OCI-LY7 (cell line): ENCODE measurements at regions not wholly inside any gene's neighbourhood (a gene's known extent, or its start where the extent isn't known, plus 50 kb on each side); places are given as distances from the start of the nearest gene placed in this dataset.

Source experiments
- BruUV-seq: library from RNA; stranded (reverse); fragments of 400-500 nt; replicated peaks from 2 replicates; lab custom pipeline; 2021; lab: Mats Ljungman, UMichigan
- CTCF ChIA-PET: fragments of 300-600 bp; sonication (Branson Sonifier 250); formaldehyde crosslinking; loops from one replicate; lab custom pipeline; 2022; ENCODE audit warnings: antibody characterized with exemption; ENCODE audit not compliant: unreplicated experiment; lab: Charles Lee
- POLR2A ChIA-PET: fragments of 300-600 bp; sonication (Branson Sonifier 250); formaldehyde crosslinking; loops from one replicate; lab custom pipeline; 2022; ENCODE audit warnings: antibody characterized with exemption; lab: Charles Lee
- DNase-seq: peaks from one replicate; pipeline ENCODE4 v3.0.0-alpha.2; 2015; ENCODE audit warnings: low spot score
- H2AFZ ChIP-seq: fragments of 200-600 bp; sonication (generic), shearing (Covaris generic); 2 replicates; pipeline ENCODE4 v1.6.1; 2014; ENCODE audit warnings: mild to moderate bottlenecking, antibody characterized with exemption, low read length, moderate library complexity
- H3K27ac ChIP-seq: fragments of 200-600 bp; sonication (generic); 2 replicates; pipeline ENCODE4 v1.5.1; 2014; ENCODE audit warnings: mixed run types, low read depth, mild to moderate bottlenecking, moderate library complexity, low read length, inconsistent platforms; ENCODE audit not compliant: poor library complexity, severe bottlenecking
- H3K36me3 ChIP-seq: fragments of 200-600 bp; sonication (generic); 2 replicates; pipeline ENCODE4 v1.6.1; 2014; ENCODE audit warnings: mild to moderate bottlenecking, antibody characterized with exemption, low read length, moderate library complexity, mixed read lengths; ENCODE audit not compliant: insufficient read depth
- H3K4me1 ChIP-seq: fragments of 200-600 bp; sonication (generic); 2 replicates; pipeline ENCODE4 v1.5.1; 2014; ENCODE audit warnings: mild to moderate bottlenecking, low read length; ENCODE audit not compliant: insufficient read depth, poor library complexity, severe bottlenecking
- H3K4me2 ChIP-seq: fragments of 200-600 bp; sonication (generic); 2 replicates; pipeline ENCODE4 v1.6.1; 2014; ENCODE audit warnings: mild to moderate bottlenecking, low read length
- H3K4me3 ChIP-seq: fragments of 200-600 bp; sonication (generic); 2 replicates; pipeline ENCODE4 v1.5.1; 2014; ENCODE audit warnings: mild to moderate bottlenecking, low read depth, low read length; ENCODE audit not compliant: poor library complexity, severe bottlenecking
- H3K79me2 ChIP-seq: fragments of 200-600 bp; sonication (generic); 2 replicates; pipeline ENCODE4 v1.6.1; 2016; ENCODE audit warnings: low read depth, mild to moderate bottlenecking, low read length, moderate library complexity, mixed read lengths; ENCODE audit not compliant: insufficient read depth
- H3K9me2 ChIP-seq: fragments of 200-600 bp; sonication (generic); 2 replicates; pipeline ENCODE4 v1.6.1; 2016; ENCODE audit warnings: mild to moderate bottlenecking, low read length, mixed read lengths; ENCODE audit not compliant: insufficient read depth
- H3K9me3 ChIP-seq: fragments of 200-600 bp; sonication (generic); 2 replicates; pipeline ENCODE4 v1.6.1; 2014; ENCODE audit warnings: mild to moderate bottlenecking, mixed run types, low read length, mixed read lengths
- H4K20me1 ChIP-seq: fragments of 200-600 bp; sonication (generic); 2 replicates; pipeline ENCODE4 v1.6.1; 2014; ENCODE audit warnings: mild to moderate bottlenecking, antibody characterized with exemption, low read length, moderate library complexity, mixed read lengths; ENCODE audit not compliant: insufficient read depth
- CTCF ChIP-seq: fragments of 200-600 bp; sonication (generic); conservative IDR thresholded peaks from 2 replicates; pipeline ENCODE4 v1.5.1; 2014; ENCODE audit warnings: mild to moderate bottlenecking, antibody characterized with exemption, low read length, moderate library complexity, mixed read lengths
- EZH2phosphoT487 ChIP-seq: fragments of 200-600 bp; sonication (generic); IDR thresholded peaks from 2 replicates; pipeline ENCODE4 v1.6.1; 2018; ENCODE audit warnings: low read depth, borderline replicate concordance, mild to moderate bottlenecking, mixed run types, antibody characterized with exemption, low read length, moderate library complexity, mixed read lengths
- intact Hi-C: fragments of 100-400 bp; cut with micrococcal nuclease; formaldehyde crosslinking; loops from one replicate; pipeline ENCODE4 v1.10.0; 2022; ENCODE audit not compliant: unreplicated experiment

DNA sequence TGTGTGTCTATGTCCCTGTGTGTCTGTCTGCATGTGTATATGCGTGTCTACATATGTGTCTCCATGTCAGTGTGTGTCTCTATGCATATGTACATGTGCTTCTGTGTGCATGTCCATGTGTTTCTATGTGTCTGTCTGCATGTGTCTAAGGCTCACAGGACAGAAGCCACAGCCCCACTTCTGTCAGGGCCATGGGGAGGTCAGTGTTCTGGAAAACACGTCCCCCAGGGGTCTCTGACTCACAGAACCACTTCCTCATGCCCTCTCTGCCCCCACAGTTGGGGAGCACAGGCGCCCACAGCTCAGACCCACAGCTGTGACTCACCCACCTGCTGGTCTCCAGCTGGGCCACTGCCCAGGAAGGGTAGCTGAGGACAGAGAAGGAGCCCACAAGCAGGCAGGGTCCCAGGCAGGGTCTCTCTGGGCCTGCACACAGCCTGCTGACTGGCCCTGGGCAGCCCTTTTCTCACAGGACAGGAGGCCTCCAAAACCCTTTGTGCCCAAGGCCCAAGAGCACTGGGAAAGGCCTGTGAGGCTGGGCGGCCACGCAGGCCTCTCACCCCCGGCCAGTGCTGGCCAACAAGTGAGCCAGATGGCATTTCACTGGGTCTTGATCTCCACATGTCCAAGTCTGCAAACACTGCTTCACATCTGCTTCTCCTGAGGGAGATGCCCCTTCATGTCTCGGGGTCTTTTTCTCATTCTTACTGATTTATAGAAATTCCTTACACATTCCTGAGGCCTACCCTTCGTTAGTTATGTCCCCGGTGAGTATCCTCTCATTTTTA is 102.9 kb upstream of the FAM20C start:
- H4K20me1 ChIP-seq, result no peaks in the 10 kb centered on the region
- TF ChIP-seq EZH2phosphoT487 (no peak), CTCF (no peak)
- no peaks in the 10 kb centered on the region for H3K9me3 ChIP-seq
- BruUV-seq, result no TSS peak
- intact Hi-C loops, result no loop called here
- DNase-seq, result no peak
- no peaks in the 10 kb centered on the region for H3K79me2 ChIP-seq
- H3K4me3 ChIP-seq, result no peak overlapping the region
- H3K4me2 ChIP-seq, result no peak overlapping the region
- no peaks in the 10 kb centered on the region for H3K9me2 ChIP-seq
- ChIA-PET CTCF (no interaction called here), POLR2A (no interaction called here)
- no peaks in the 10 kb centered on the region for H3K4me1 ChIP-seq
- no peak overlapping the region for H2AFZ ChIP-seq
- H3K36me3 ChIP-seq, result no peaks in the 10 kb centered on the region
- H3K27ac ChIP-seq, result no peak overlapping the region

DNA sequence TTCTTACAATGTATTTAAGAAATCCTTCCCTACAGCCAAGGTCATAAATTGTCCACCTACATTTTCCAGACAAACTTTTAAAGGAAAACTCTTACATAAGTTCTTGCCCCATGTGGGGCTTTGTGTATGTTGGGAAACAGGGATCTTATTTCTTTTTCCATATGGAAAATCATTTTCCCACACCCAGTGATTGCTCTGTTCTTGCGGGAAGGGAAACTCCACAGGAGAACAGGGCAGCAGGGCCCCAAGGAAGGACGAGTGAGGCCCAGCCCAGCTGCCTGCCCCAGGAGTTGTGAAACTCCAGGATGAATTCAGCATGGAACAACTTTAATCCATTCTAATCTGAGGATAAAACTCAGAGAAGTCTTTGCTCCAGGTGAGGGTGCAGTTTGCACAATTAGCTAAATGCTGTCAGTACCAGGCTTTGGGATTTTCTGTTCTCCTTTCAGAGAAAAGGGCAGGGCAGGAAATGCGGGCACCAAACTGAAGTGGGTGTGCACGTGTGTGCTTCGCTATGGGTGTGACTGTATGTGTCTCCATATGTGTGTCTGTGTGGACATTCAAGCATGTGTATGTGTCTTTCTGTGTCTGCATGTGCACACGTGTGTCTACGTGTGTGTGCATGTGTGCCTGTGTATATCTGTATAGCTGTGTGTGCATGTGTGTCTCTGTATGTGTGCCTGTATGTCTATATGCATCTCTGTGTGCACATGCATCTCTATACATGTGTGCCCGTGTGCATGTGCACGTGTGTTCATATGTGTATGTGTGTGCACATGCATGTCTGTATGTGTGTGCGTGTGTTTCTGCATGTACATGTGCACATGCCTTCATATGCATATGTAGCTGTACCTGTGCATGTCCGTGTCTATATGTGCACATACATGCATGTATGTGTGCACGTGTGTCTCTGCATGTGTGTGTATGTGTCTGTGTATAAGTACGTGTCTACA is 102.0 kb upstream of the FAM20C start:
- no peaks in the 10 kb centered on the region for H3K4me1 ChIP-seq
- no TSS peak for BruUV-seq
- no peak overlapping the region for H3K4me3 ChIP-seq
- no peaks in the 10 kb centered on the region for H3K9me2 ChIP-seq
- no peak overlapping the region for H2AFZ ChIP-seq
- TF ChIP-seq CTCF (no peak), EZH2phosphoT487 (no peak)
- H3K79me2 ChIP-seq, result no peaks in the 10 kb centered on the region
- POLR2A ChIA-PET, result interaction anchor here (0.6 kb wide), 1 partner anchor 1806 kb away, joined by 4 read pairs; no protein-coding TSS in a partner anchor
- intact Hi-C loops, result no loop called here
- CTCF ChIA-PET, result no interaction called here
- H3K36me3 ChIP-seq, result no peaks in the 10 kb centered on the region
- no peak overlapping the region for H3K27ac ChIP-seq
- no peaks in the 10 kb centered on the region for H4K20me1 ChIP-seq
- H3K4me2 ChIP-seq, result no peak overlapping the region
- H3K9me3 ChIP-seq, result no peaks in the 10 kb centered on the region
- no peak for DNase-seq
